ENCODE measurements at regions not wholly inside any gene's neighbourhood (a gene's known extent, or its start where the extent isn't known, plus 50 kb on each side); places are given as distances from the start of the nearest gene placed in this dataset.
A peak's percentile ranks its signal among the peaks of the same experiment; 100 is the strongest.
"Not testable (repeated sequence)": the region's sequence is repeated elsewhere in the genome, so short reads cannot be mapped to it uniquely, and the experiment has no call there.

DNA sequence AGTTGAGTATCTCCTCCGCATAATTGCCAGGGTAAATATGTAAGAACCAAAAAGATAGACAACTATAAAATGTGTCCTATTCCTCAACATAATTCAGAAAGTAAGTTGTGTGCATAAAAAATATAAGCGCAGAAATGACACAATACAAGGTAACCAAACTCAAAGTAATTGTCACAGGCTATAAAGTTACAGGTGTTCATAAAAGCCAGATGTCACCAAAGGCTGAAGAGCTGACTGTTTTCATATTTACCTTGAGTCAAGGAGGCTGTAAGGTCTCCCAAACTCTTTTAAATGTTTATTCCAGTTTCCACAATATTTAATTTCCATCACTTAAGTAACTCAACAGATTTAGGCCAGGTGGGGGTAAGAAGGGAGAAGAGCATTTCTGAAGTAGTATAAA is 192.2 kb upstream of the MARCKS start:
- Mint-ChIP-seq H3K4me1 (no peaks in the 10 kb centered on the region), H3K9me3 (no peaks in the 10 kb centered on the region), H3K27me3 (no peaks in the 10 kb centered on the region), H3K4me3 (no peak overlapping the region), H3K27ac (no peak overlapping the region)
- ATAC-seq, result no peak
- DNase-seq, result no peak

DNA sequence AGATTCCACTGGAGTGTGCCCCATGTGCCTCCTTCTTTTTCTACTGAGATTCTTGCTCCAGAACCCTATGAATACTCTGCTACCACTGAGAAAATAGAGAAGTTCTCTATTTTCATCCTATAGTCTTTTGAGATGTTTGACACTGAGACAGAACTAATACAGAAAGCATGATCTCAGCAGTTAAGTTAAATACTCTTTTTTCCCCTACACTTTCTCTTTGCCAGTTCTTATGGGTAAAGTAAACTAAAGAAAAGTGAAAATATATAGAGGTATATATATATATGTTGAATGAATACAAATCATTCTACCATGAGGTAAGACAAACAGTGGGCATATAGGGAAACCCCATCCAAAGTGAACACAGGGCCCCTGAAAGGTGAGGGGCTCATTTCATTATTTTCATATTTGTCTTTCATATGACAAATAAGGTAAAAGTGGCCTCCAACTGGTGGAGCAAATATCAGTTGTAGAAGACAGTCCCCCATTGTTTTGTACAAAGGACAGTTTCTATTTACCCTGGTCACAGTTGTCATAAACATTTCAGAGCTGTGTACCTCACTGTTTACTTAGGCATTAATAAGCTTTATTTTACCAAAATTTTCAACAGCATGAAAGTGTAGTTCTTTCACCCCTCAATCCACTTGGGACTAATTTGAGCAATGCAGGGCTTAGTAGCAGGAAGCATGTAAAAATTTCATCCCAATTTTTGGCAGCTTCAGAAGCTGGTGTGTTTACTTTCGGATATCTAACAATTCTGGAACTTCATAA is 188.3 kb upstream of the MARCKS start:
- Mint-ChIP-seq H3K9me3 (no peaks in the 10 kb centered on the region), H3K27ac (no peak overlapping the region)
- no peak for DNase-seq

DNA sequence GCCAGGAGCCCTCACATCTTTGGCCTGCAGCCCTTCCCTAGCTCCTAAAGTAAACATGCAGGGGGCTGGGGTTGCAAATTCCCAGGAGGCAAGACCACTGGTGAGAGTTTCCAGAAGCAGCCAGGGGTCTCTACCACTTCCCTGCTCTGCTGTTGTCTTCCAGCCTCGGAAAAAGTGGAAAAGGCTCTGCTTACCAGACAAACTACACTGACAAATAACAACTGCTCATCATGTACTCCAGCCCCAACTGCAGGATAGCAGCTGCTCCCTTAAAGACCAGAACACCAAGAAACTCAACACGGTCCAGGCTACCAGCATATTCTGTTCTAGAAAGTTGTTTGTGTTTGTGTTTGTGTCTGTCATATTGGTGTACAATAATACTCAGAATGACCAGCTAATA is 187.5 kb upstream of the MARCKS start:
- DNase-seq (no peak), ATAC-seq (no peak)
- peaks cover 8% of the 10 kb centered on the region for H3K27me3 Mint-ChIP-seq
- no peaks in the 10 kb centered on the region for H3K4me1 Mint-ChIP-seq
- no peak overlapping the region for H3K4me3 Mint-ChIP-seq
- no peak overlapping the region for H3K27ac Mint-ChIP-seq
- no peaks in the 10 kb centered on the region for H3K9me3 Mint-ChIP-seq

More for the DNA sequence above, 188.3 kb upstream of the MARCKS start:
- no peak for ATAC-seq
- Mint-ChIP-seq H3K27me3 (peaks cover 8% of the 10 kb centered on the region), H3K4me1 (no peaks in the 10 kb centered on the region), H3K4me3 (no peak overlapping the region)

DNA sequence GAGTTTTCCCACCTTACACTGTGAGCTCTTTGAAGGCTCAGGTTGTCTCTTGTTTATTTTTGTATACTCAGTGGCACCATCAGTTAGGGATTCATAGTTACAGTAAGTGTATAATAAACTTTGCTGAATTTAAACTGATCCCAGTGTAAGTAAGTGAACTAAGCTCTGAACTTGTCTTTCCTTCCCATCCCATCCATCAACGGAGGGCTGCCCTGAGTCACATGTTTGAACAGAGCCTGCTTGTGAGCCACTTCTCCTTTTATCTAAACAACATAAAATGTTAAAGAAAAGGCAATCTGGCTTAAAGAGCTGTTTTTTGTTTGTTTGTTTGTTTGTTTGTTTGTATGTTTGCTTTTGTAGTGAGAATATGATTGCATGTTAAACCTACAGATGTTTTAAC is 185.7 kb upstream of the MARCKS start:
- H3K9me3 Mint-ChIP-seq, result no peaks in the 10 kb centered on the region
- ATAC-seq, result no peak
- H3K27me3 Mint-ChIP-seq, result peaks cover 8% of the 10 kb centered on the region
- no peak overlapping the region for H3K27ac Mint-ChIP-seq
- no peaks in the 10 kb centered on the region for H3K4me1 Mint-ChIP-seq
- no peak overlapping the region for H3K4me3 Mint-ChIP-seq
- no peak for DNase-seq

DNA sequence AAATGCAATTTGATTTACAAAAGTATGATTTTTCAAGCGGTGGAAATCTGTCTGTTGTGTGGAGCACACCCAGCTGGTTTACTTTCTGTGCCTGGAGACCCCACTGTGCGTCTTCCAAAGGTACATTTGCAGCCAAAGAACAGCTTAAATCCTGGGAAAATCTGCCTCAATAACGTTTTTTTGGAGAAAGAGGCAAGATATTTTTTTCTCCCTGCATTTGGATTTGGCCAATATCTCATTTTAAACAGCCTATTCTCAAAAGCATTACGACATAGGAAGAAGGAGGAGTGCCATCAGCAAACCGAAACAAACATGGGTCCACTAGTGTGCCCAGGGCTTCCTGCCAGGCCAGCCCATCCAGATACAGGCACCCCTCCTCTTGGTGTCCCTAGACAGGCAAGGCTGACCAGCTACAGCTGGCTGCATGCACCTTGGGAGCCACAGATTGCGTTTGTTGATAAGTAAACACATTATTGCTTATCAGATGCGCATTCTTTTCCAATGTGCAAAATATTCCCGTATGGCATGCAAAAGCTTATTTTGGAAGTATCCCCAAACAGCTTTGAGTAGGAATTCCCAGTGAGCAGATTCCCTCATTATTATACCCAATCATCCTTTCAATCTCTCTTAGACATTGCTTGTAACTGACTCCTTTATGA is 184.5 kb upstream of the MARCKS start:
- DNase-seq (no peak), ATAC-seq (no peak)
- no peaks in the 10 kb centered on the region for H3K9me3 Mint-ChIP-seq
- H3K4me3 Mint-ChIP-seq, result no peak overlapping the region
- H3K27ac Mint-ChIP-seq, result no peak overlapping the region
- H3K27me3 Mint-ChIP-seq, result peaks cover 8% of the 10 kb centered on the region
- H3K4me1 Mint-ChIP-seq, result no peaks in the 10 kb centered on the region

DNA sequence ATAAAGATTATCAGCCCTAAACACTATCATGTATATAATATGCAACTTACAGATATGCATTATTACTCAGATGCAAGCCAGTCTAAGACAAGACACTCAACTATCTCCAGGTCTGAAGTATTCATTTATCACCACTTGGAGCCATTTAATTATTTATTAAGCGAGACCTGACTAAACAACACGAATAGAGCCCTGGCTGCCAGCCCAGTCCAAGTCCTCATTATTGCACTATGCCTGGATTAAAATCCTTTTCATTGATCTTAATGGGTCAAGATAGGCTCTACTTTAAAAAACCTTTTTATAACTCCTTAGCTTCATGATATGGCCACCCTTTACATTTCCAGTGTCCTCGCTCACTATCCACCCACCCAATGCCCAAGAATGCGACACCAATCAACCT is 183.1 kb upstream of the MARCKS start:
- no peak overlapping the region for H3K4me3 Mint-ChIP-seq
- no peaks in the 10 kb centered on the region for H3K4me1 Mint-ChIP-seq
- peaks cover 8% of the 10 kb centered on the region for H3K27me3 Mint-ChIP-seq
- ATAC-seq (no peak), DNase-seq (no peak)
- H3K9me3 Mint-ChIP-seq, result no peaks in the 10 kb centered on the region
- H3K27ac Mint-ChIP-seq, result no peak overlapping the region

DNA sequence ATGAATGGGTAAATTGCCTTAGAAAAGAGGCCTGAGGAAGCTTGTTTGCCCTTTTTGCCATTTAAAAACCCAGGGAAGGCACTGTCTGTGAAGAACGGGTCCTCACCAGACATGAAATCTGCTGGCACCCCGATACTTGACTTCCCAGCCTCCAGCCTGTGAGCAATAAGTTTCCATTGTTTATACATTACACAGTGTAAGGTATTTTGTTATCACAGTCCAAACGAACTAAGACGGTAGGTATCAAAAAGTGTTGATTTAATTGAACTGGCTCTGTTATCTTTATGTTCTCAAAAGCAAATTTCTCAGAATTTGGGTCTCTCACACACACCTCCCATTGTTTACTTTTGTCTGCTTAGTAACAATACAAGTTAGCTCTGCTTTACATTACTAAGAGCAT is 181.1 kb upstream of the MARCKS start:
- peaks cover 8% of the 10 kb centered on the region for H3K27me3 Mint-ChIP-seq
- ATAC-seq, result no peak
- no peak for DNase-seq
- H3K4me1 Mint-ChIP-seq, result no peaks in the 10 kb centered on the region
- no peaks in the 10 kb centered on the region for H3K9me3 Mint-ChIP-seq
- no peak overlapping the region for H3K27ac Mint-ChIP-seq
- no peak overlapping the region for H3K4me3 Mint-ChIP-seq

DNA sequence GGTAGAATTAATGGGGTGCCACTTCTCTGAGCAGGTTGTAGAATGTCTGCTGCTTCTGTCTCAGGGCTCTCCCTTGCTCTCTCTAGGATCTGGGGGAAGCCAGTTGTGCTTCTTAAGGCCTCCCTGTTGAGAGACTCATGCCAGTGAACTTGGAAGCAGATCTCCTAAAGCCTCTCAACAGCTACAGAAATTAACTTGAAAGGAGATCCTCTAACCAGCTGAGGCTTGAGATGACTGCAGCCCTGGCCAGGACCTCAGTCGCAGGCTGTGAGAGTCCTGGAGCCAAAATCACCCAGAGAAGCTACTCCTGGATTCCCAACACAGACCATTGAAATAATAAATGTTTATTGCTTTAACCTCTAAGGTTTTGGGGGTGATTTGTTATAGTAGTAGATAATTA is 180.2 kb upstream of the MARCKS start:
- ATAC-seq, result no peak
- Mint-ChIP-seq H3K4me3 (no peak overlapping the region), H3K9me3 (no peaks in the 10 kb centered on the region), H3K27ac (no peak overlapping the region), H3K4me1 (no peaks in the 10 kb centered on the region), H3K27me3 (peaks cover 4% of the 10 kb centered on the region)
- DNase-seq, result no peak

DNA sequence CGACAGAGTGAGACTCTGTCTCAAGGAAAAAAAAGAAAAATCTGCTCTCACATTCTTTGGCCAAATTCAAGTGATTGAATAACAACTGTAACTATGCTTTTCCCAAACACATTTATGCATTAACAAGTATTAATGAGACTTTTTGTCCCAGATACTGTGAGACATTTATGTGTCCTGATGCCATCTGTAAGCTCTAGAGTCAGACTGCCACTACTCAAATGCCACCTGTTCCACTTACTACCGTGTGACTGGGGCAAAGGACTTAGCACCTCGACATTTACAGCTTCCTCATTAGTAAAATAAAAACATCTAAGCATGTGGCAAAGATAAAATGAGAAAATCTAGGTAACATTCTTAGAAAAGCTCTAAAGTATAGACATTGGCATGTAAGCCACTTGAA is 178.1 kb upstream of the MARCKS start:
- DNase-seq (no peak), ATAC-seq (no peak)
- Mint-ChIP-seq H3K9me3 (no peaks in the 10 kb centered on the region), H3K4me3 (no peak overlapping the region), H3K27me3 (no peaks in the 10 kb centered on the region), H3K27ac (no peak overlapping the region), H3K4me1 (no peaks in the 10 kb centered on the region)

DNA sequence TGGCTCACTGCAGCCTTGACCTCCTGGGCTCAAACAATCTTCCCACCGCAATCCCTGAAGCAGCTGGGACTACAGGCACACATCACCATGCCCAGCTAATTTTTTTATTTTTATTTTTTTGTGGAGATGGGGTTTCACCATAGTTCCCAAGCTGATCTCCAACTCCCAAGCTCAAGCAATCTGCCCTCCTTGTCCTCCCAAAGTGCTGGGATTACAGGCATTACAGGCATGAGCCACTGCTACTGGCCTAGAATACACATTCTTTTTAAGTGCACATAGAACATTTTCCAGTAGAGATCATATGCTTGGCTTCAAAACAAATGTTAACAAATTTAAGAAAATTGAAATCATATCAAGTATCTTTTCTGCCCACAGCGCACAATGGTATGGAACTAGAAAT is 176.8 kb upstream of the MARCKS start:
- H3K9me3 Mint-ChIP-seq, result no peaks in the 10 kb centered on the region
- no peaks in the 10 kb centered on the region for H3K27me3 Mint-ChIP-seq
- DNase-seq, result no peak
- ATAC-seq, result no peak
- H3K4me1 Mint-ChIP-seq, result no peaks in the 10 kb centered on the region
- no peak overlapping the region for H3K4me3 Mint-ChIP-seq
- no peak overlapping the region for H3K27ac Mint-ChIP-seq

DNA sequence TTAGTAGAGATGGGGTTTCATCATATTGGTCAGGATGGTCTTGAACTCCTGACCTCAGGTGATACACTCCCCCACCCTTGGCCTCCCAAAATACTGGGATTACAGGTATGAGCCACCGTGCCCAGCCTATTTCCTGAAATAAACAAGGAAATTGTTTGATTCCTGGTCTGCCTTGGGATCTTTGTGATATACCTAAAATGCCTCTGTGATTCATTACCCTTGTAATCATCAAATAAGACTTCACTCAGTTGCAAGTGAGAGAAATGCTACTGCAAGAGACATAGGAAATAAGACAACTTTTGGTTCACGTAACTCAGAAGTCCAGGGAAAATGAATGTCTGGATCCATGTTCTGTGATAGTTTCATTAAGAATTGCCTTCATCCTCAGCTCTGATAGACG is 173.2 kb upstream of the MARCKS start:
- DNase-seq, result no peak
- ATAC-seq, result no peak
- Mint-ChIP-seq H3K4me3 (no peak overlapping the region), H3K9me3 (no peaks in the 10 kb centered on the region), H3K27me3 (no peaks in the 10 kb centered on the region), H3K4me1 (no peaks in the 10 kb centered on the region), H3K27ac (no peak overlapping the region)

DNA sequence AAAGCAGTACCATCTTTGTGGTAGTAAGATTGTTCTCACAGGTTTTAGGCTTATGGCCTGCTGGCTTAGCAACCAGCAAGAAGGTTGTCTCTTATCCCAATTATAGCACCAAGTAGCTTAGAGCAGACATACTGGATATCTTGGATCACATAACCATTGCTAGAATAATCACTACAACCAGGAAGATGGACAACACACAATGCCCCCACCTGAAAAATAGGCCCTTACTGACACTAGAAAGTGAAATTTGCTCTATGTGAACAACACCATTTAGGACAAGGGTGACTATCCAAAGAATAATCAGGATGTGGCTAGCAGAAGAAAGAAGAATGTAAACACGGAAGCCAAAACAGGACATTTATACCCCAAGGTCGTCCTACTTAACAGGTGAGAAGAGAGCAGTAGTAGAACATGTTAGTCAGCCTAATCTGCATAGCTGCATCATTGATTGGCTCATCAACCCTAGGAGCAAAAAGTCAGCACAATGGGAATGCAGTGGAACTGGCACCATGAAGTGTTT is 172.7 kb upstream of the MARCKS start:
- Mint-ChIP-seq H3K9me3 (no peaks in the 10 kb centered on the region), H3K27ac (no peak overlapping the region), H3K4me3 (no peak overlapping the region), H3K27me3 (no peaks in the 10 kb centered on the region), H3K4me1 (no peaks in the 10 kb centered on the region)
- no peak for DNase-seq
- ATAC-seq, result no peak

DNA sequence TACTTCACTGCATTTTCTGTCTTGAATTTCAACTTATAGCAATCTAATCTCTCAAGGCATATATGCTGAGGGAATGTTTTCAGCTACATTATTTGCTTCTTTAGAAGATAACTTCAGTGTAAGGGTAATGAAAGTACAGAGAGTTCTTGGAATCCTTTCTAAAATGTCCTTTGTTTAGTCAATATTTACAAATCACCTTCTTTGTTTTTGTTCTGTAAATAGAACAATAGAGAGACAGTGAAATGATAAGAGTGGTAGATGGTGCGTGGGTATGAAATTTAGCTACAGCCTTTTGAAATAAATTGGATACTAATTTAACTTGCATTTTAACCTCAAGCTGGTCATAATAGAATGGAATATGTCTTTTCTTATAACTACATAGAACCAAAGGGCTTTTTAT is 171.1 kb upstream of the MARCKS start:
- Mint-ChIP-seq H3K4me3 (no peak overlapping the region), H3K4me1 (no peaks in the 10 kb centered on the region), H3K9me3 (no peaks in the 10 kb centered on the region), H3K27ac (no peak overlapping the region), H3K27me3 (no peaks in the 10 kb centered on the region)
- ATAC-seq, result no peak
- DNase-seq, result no peak

DNA sequence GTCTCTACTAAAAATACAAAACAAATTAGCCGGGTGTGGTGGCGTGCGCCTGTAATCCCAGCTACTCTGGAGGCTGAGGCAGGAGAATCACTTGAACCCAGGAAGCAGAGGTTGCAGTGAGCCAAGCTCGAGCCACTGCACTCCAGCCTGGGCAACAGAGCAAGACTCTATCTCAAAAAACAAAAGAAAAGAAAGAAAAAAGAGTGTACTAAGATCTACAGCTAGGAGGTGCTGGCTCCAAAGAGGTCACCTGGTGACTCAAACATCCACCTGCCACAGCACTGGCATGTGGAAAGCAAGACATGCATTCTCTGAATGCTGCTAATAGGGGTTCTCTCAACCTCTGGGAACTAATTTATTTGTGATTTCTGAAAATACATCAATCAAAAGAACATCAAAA is 167.5 kb upstream of the MARCKS start:
- peak overlapping the region in 1 of 2 donors; percentile 80 for H3K27ac Mint-ChIP-seq
- peak; percentile 50 for ATAC-seq
- DNase-seq, H3K4me1 Mint-ChIP-seq, H3K27me3 Mint-ChIP-seq, H3K9me3 Mint-ChIP-seq, H3K4me3 Mint-ChIP-seq: not testable (repeated sequence)

DNA sequence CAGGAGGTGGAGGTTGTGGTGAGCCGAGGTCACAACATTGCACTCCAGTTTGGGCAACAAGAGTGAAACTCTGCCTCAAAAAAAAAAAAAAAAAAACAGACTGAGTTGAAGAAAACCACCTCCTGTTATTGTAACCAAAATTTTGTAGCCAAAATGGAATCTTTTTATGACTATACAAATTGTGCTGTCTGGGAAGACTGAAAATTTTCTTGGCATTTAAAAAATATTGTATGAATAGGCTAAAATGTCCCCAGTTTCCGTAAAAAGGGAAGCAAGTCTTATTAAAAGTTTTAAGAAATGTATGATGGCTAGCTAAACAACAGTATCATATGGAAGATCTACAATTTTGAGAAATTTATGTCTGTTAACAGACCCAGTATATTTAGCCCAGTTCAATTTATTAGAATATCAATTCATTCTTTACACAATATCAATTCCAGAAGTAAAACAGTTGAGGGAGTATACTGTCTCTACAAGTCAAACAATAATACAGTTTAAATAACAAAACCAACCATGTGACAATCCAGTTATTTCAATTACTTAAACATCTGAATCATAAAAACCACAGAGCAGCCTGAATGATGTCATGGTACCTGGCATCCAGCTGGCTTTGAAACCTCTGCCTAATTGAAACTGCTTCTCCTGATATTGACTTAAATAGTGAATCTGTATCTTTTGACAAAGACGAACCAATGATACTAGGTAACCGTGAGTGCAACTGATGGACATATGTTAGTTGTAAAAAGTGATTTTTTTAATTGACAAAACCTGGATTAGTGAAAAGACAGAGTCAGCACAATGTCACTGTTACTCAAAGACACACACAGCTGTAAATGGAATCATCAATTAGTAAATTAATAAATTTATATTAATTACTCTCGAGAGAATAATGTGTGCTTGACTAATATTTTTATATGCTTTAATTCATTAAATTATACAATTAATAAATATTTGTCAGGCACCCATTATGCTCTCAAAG is 166.6 kb upstream of the MARCKS start:
- no peaks in the 10 kb centered on the region for H3K9me3 Mint-ChIP-seq
- no peak overlapping the region for H3K27ac Mint-ChIP-seq
- no peaks in the 10 kb centered on the region for H3K4me1 Mint-ChIP-seq
- H3K27me3 Mint-ChIP-seq, result no peaks in the 10 kb centered on the region
- ATAC-seq, result peak; percentile 76
- DNase-seq, result no peak
- H3K4me3 Mint-ChIP-seq, result no peak overlapping the region

DNA sequence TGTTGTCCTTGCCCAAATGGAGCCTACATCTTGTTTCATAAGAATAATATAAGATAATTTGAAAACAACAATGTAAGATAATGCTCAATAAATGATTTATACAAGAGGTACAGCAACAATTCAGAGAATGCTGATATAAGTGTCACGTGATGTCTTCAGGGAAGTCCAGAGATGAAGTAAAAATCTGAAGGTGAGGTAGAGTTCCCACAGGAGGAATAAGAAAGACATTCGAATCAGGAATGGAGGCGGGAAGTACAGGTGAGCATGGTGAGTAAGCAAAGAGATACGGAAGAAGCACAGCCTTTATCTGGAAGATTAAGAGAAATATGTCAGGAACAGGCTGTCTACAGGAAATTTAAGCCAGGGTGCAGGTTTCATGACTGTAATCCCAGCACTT is 165.9 kb upstream of the MARCKS start:
- no peaks in the 10 kb centered on the region for H3K27me3 Mint-ChIP-seq
- no peak overlapping the region for H3K27ac Mint-ChIP-seq
- H3K4me1 Mint-ChIP-seq, result no peaks in the 10 kb centered on the region
- H3K4me3 Mint-ChIP-seq, result no peak overlapping the region
- H3K9me3 Mint-ChIP-seq, result no peaks in the 10 kb centered on the region
- no peak for DNase-seq
- ATAC-seq, result no peak

Data from stimulated activated naive CD8-positive, alpha-beta T cell treated with anti-CD3 and anti-CD28 coated beads, Interleukin-15, amount 100 ng/mL, for 72 hours (primary cell).